Mesendoderm (in vitro differentiated cells): ENCODE measurements at regions not wholly inside any gene's neighbourhood (a gene's known extent, or its start where the extent isn't known, plus 50 kb on each side); places are given as distances from the start of the nearest gene placed in this dataset.
A peak's percentile ranks its signal among the peaks of the same experiment; 100 is the strongest.

ENCODE experiments used
- DNase-seq: peaks from one replicate; pipeline ENCODE4 v3.0.0; 2013
- H2AK5ac ChIP-seq: 2 replicates; pipeline ENCODE4 v1.6.1; 2013; ENCODE audit warnings: low read length, inconsistent platforms
- H2BK120ac ChIP-seq: 2 replicates; pipeline ENCODE4 v1.6.1; 2013; ENCODE audit warnings: low read depth, mild to moderate bottlenecking, low read length, moderate library complexity, mixed read lengths
- H2BK15ac ChIP-seq: replicated peaks from 2 replicates; pipeline ENCODE4 v1.6.1; 2013; ENCODE audit warnings: low read depth, mild to moderate bottlenecking, moderate library complexity
- H2BK5ac ChIP-seq: 2 replicates; pipeline ENCODE4 v1.6.1; 2013; ENCODE audit warnings: low read length, inconsistent platforms
- H3K18ac ChIP-seq: 2 replicates; pipeline ENCODE4 v1.6.1; 2013; ENCODE audit warnings: mild to moderate bottlenecking, low read length, mixed read lengths
- H3K23ac ChIP-seq: one replicate; pipeline ENCODE4 v1.6.1; 2013; ENCODE audit warnings: low read length
- H3K27ac ChIP-seq: 2 replicates; pipeline ENCODE4 v1.5.1; 2013; ENCODE audit warnings: low read depth, mild to moderate bottlenecking, inconsistent platforms, low read length, moderate library complexity
- H3K27me3 ChIP-seq: 2 replicates; pipeline ENCODE4 v1.6.1; 2013; ENCODE audit warnings: low read length, control low read depth, mild to moderate bottlenecking, inconsistent platforms; ENCODE audit not compliant: insufficient read depth, poor library complexity
- H3K36me3 ChIP-seq: 2 replicates; pipeline ENCODE4 v1.6.1; 2013; ENCODE audit warnings: low read length, inconsistent platforms; ENCODE audit not compliant: control insufficient read depth, insufficient read depth
- H3K4ac ChIP-seq: one replicate; pipeline ENCODE4 v1.6.1; 2013; ENCODE audit warnings: low read depth, mild to moderate bottlenecking, low read length, moderate library complexity
- H3K4me1 ChIP-seq: 2 replicates; pipeline ENCODE4 v1.6.1; 2013; ENCODE audit warnings: low read depth, low read length, inconsistent platforms; ENCODE audit not compliant: control insufficient read depth
- H3K4me2 ChIP-seq: 2 replicates; pipeline ENCODE4 v1.6.1; 2013; ENCODE audit warnings: low read length
- H3K4me3 ChIP-seq: 2 replicates; pipeline ENCODE4 v1.5.1; 2013; ENCODE audit warnings: mild to moderate bottlenecking, low read length
- H3K56ac ChIP-seq: one replicate; pipeline ENCODE4 v1.6.1; 2013; ENCODE audit warnings: low read length
- H3K79me1 ChIP-seq: 2 replicates; pipeline ENCODE4 v1.6.1; 2013; ENCODE audit warnings: low read length, inconsistent platforms
- H3K79me2 ChIP-seq: 2 replicates; pipeline ENCODE4 v1.6.1; 2013; ENCODE audit warnings: mild to moderate bottlenecking, low read length; ENCODE audit not compliant: control insufficient read depth, insufficient read depth
- H3K9ac ChIP-seq: 2 replicates; pipeline ENCODE4 v1.6.1; 2013; ENCODE audit warnings: low read length, inconsistent platforms
- H4K5ac ChIP-seq: one replicate; pipeline ENCODE4 v1.6.1; 2013; ENCODE audit warnings: low read length
- H4K8ac ChIP-seq: one replicate; pipeline ENCODE4 v1.6.1; 2013; ENCODE audit warnings: low read depth, mild to moderate bottlenecking, control low read depth, low read length, moderate library complexity
- WGBS: extraction: QIAGEN DNeasy Blood & Tissue Kit; methylation state at CpG from one replicate; pipeline ENCODE4 v1.1.7; 2013; ENCODE audit warnings: low lambda C conversion rate, missing lambda C conversion rate; ENCODE audit not compliant: insufficient coverage; ENCODE audit errors: extremely low coverage; 5-methylcytosine and 5-hydroxymethylcytosine counted together

GRCh38 chr5:74240783-74241750, 399.5 kb downstream of the ENC1 start:
- DNase-seq = peak; percentile 42
- no peaks in the 10 kb centered on the region for H3K79me2 ChIP-seq
- H2BK5ac ChIP-seq = no peak overlapping the region
- H3K9ac ChIP-seq = no peak overlapping the region
- no peak overlapping the region for H3K27ac ChIP-seq
- no peaks in the 10 kb centered on the region for H3K27me3 ChIP-seq
- no peak overlapping the region for H4K5ac ChIP-seq
- peak overlapping the region; percentile 86 for H2BK15ac ChIP-seq
- H3K56ac ChIP-seq = no peak overlapping the region
- no CpG with 5 or more reads among the region's 5 CpGs for WGBS
- H3K23ac ChIP-seq = no peak overlapping the region
- no peak overlapping the region for H2BK120ac ChIP-seq
- no peak overlapping the region for H3K4me2 ChIP-seq
- no peak overlapping the region for H2AK5ac ChIP-seq
- H3K4me1 ChIP-seq = peaks cover 7% of the 10 kb centered on the region
- H3K4me3 ChIP-seq = no peak overlapping the region
- H3K36me3 ChIP-seq = no peaks in the 10 kb centered on the region
- no peak overlapping the region for H3K4ac ChIP-seq
- peak overlapping the region; percentile 78 for H3K18ac ChIP-seq
- H4K8ac ChIP-seq = no peak overlapping the region
- no peaks in the 10 kb centered on the region for H3K79me1 ChIP-seq

- Histone ChIP-seq H2AK5ac (no peak overlapping the region), H4K5ac (no peak overlapping the region), H2BK120ac (no peak overlapping the region), H3K4me3 (no peak overlapping the region), H3K56ac (no peak overlapping the region), H3K79me1 (no peaks in the 10 kb centered on the region), H3K27ac (no peak overlapping the region), H3K36me3 (no peaks in the 10 kb centered on the region), H2BK5ac (no peak overlapping the region), H4K8ac (no peak overlapping the region), H3K79me2 (no peaks in the 10 kb centered on the region), H3K4ac (no peak overlapping the region), H3K4me2 (no peak overlapping the region), H3K23ac (no peak overlapping the region), H2BK15ac (no peak overlapping the region), H3K4me1 (peaks cover 7% of the 10 kb centered on the region), H3K18ac (no peak overlapping the region), H3K27me3 (no peaks in the 10 kb centered on the region), H3K9ac (no peak overlapping the region)
- DNase-seq = no peak
- WGBS = no CpG with 5 or more reads among the region's 2 CpGs
Observed at GRCh38 chr5:74239261-74239660, 401.3 kb downstream of the ENC1 start.

GRCh38 chr5:74237571-74238145, 402.9 kb downstream of the ENC1 start:
- Histone ChIP-seq H3K4me2 (no peak overlapping the region), H3K36me3 (no peaks in the 10 kb centered on the region), H2AK5ac (no peak overlapping the region), H3K79me2 (no peaks in the 10 kb centered on the region), H3K4me1 (peaks cover 7% of the 10 kb centered on the region), H3K9ac (no peak overlapping the region), H3K23ac (no peak overlapping the region), H3K27me3 (no peaks in the 10 kb centered on the region), H2BK5ac (no peak overlapping the region), H3K4ac (no peak overlapping the region), H4K5ac (no peak overlapping the region), H3K18ac (no peak overlapping the region), H3K79me1 (no peaks in the 10 kb centered on the region), H2BK120ac (no peak overlapping the region), H3K27ac (no peak overlapping the region), H3K4me3 (no peak overlapping the region), H4K8ac (no peak overlapping the region), H2BK15ac (no peak overlapping the region), H3K56ac (no peak overlapping the region)
- WGBS = no CpG with 5 or more reads among the region's 3 CpGs
- DNase-seq = no peak

- Histone ChIP-seq H3K9ac (no peak overlapping the region), H2AK5ac (no peak overlapping the region), H4K5ac (no peak overlapping the region), H3K27ac (no peak overlapping the region), H2BK5ac (no peak overlapping the region), H3K4me1 (no peaks in the 10 kb centered on the region), H3K79me2 (no peaks in the 10 kb centered on the region), H3K4me3 (no peak overlapping the region), H3K18ac (no peak overlapping the region), H3K23ac (no peak overlapping the region), H3K27me3 (no peaks in the 10 kb centered on the region), H2BK120ac (no peak overlapping the region), H2BK15ac (no peak overlapping the region), H3K4me2 (no peak overlapping the region), H3K36me3 (no peaks in the 10 kb centered on the region), H3K79me1 (no peaks in the 10 kb centered on the region), H4K8ac (no peak overlapping the region), H3K56ac (no peak overlapping the region), H3K4ac (no peak overlapping the region)
- no peak for DNase-seq
Observed at GRCh38 chr5:74235552-74235951, 405.0 kb downstream of the ENC1 start.

GRCh38 chr5:74233571-74233970, 407.0 kb downstream of the ENC1 start:
- no peak for DNase-seq
- H3K79me2 ChIP-seq = no peaks in the 10 kb centered on the region
- H4K5ac ChIP-seq = no peak overlapping the region
- H3K9ac ChIP-seq = no peak overlapping the region
- WGBS = no CpG with 5 or more reads among the region's 1 CpG
- no peak overlapping the region for H3K18ac ChIP-seq
- no peak overlapping the region for H3K23ac ChIP-seq
- H3K27ac ChIP-seq = no peak overlapping the region
- H3K4me2 ChIP-seq = no peak overlapping the region
- no peak overlapping the region for H2BK5ac ChIP-seq
- H3K4me3 ChIP-seq = no peak overlapping the region
- H3K4ac ChIP-seq = no peak overlapping the region
- H3K27me3 ChIP-seq = no peaks in the 10 kb centered on the region
- no peaks in the 10 kb centered on the region for H3K79me1 ChIP-seq
- H2BK15ac ChIP-seq = no peak overlapping the region
- H4K8ac ChIP-seq = no peak overlapping the region
- no peak overlapping the region for H2BK120ac ChIP-seq
- H2AK5ac ChIP-seq = no peak overlapping the region
- H3K56ac ChIP-seq = no peak overlapping the region
- H3K36me3 ChIP-seq = no peaks in the 10 kb centered on the region
- no peaks in the 10 kb centered on the region for H3K4me1 ChIP-seq
